Urinary bladder (tissue), 3 donors: ENCODE measurements at regions not wholly inside any gene's neighbourhood (a gene's known extent, or its start where the extent isn't known, plus 50 kb on each side); places are given as distances from the start of the nearest gene placed in this dataset.

ENCODE experiments used
- DNase-seq: peaks from one replicate; pipeline ENCODE4 v3.0.0-alpha.2; 2015; ENCODE audit errors: extremely low spot score
- H3K27ac ChIP-seq: one replicate; pipeline ENCODE4 v1.5.1; 2013; ENCODE audit warnings: low read depth, mild to moderate bottlenecking, moderate library complexity
- H3K36me3 ChIP-seq: one replicate; pipeline ENCODE4 v1.6.1; 2013; ENCODE audit warnings: mild to moderate bottlenecking, moderate library complexity; ENCODE audit not compliant: insufficient read depth
- H3K4me1 ChIP-seq: one replicate; pipeline ENCODE4 v1.6.1; 2013; ENCODE audit warnings: mild to moderate bottlenecking, moderate library complexity; ENCODE audit not compliant: insufficient read depth
- H3K4me3 ChIP-seq: one replicate; pipeline ENCODE4 v1.5.1; 2013; ENCODE audit warnings: low read depth, low read length
- WGBS: extraction: QIAGEN DNeasy Blood & Tissue Kit; methylation state at CpG from one replicate; pipeline ENCODE4 v1.1.7; 2013; 5-methylcytosine and 5-hydroxymethylcytosine counted together
- donor health status: healthy with polysubstance abuse.
- donor health status: healthy.

- Histone ChIP-seq H3K4me3 (no peak overlapping the region), H3K27ac (no peak overlapping the region), H3K36me3 (no peaks in the 10 kb centered on the region), H3K4me1 (no peaks in the 10 kb centered on the region)
- WGBS, result 37% methylated on average over 4 of the region's 4 CpGs
- DNase-seq, result no peak
Observed at GRCh38 chr20:60691966-60692615, 560.0 kb upstream of the CDH4 start.

- Histone ChIP-seq H3K4me1 (no peaks in the 10 kb centered on the region), H3K36me3 (no peaks in the 10 kb centered on the region), H3K4me3 (no peak overlapping the region), H3K27ac (no peak overlapping the region)
- WGBS, result 47% methylated on average over 11 of the region's 11 CpGs
- DNase-seq, result no peak
Observed at GRCh38 chr20:60693496-60694133, 558.4 kb upstream of the CDH4 start.

- Histone ChIP-seq H3K27ac (no peak overlapping the region), H3K4me1 (no peaks in the 10 kb centered on the region), H3K4me3 (no peak overlapping the region), H3K36me3 (no peaks in the 10 kb centered on the region)
- WGBS, result 93% methylated on average over 1 of the region's 1 CpG
- no peak for DNase-seq
Observed at GRCh38 chr20:60694763-60695162, 557.3 kb upstream of the CDH4 start.

GRCh38 chr20:60695226-60696000 lies 556.6 kb upstream of the CDH4 start:
- no peak overlapping the region for H3K4me3 ChIP-seq
- DNase-seq, result no peak
- 70% methylated on average over 7 of the region's 7 CpGs for WGBS
- no peaks in the 10 kb centered on the region for H3K36me3 ChIP-seq
- H3K4me1 ChIP-seq, result no peaks in the 10 kb centered on the region
- no peak overlapping the region for H3K27ac ChIP-seq

- no peak for DNase-seq
- Histone ChIP-seq H3K4me3 (no peak overlapping the region), H3K4me1 (no peaks in the 10 kb centered on the region), H3K36me3 (no peaks in the 10 kb centered on the region), H3K27ac (no peak overlapping the region)
- WGBS, result 92% methylated on average over 2 of the region's 2 CpGs
Observed at GRCh38 chr20:60697252-60697651, 554.8 kb upstream of the CDH4 start.

GRCh38 chr20:60700728-60701127 lies 551.3 kb upstream of the CDH4 start:
- no peaks in the 10 kb centered on the region for H3K36me3 ChIP-seq
- H3K4me1 ChIP-seq, result no peaks in the 10 kb centered on the region
- DNase-seq, result no peak
- 83% methylated on average over 2 of the region's 2 CpGs for WGBS
- no peak overlapping the region for H3K4me3 ChIP-seq
- H3K27ac ChIP-seq, result no peak overlapping the region

GRCh38 chr20:60704147-60704546 lies 547.9 kb upstream of the CDH4 start:
- no peak overlapping the region for H3K27ac ChIP-seq
- WGBS, result 80% methylated on average over 2 of the region's 2 CpGs
- H3K4me1 ChIP-seq, result no peaks in the 10 kb centered on the region
- H3K4me3 ChIP-seq, result no peak overlapping the region
- H3K36me3 ChIP-seq, result no peaks in the 10 kb centered on the region
- no peak for DNase-seq

GRCh38 chr20:60713396-60713795 lies 538.7 kb upstream of the CDH4 start:
- no peak for DNase-seq
- H3K4me3 ChIP-seq, result no peak overlapping the region
- no peaks in the 10 kb centered on the region for H3K4me1 ChIP-seq
- no peak overlapping the region for H3K27ac ChIP-seq
- 72% methylated on average over 2 of the region's 2 CpGs for WGBS
- no peaks in the 10 kb centered on the region for H3K36me3 ChIP-seq

GRCh38 chr20:60715172-60715571 lies 536.9 kb upstream of the CDH4 start:
- no peaks in the 10 kb centered on the region for H3K4me1 ChIP-seq
- H3K27ac ChIP-seq, result no peak overlapping the region
- no peaks in the 10 kb centered on the region for H3K36me3 ChIP-seq
- H3K4me3 ChIP-seq, result no peak overlapping the region
- 73% methylated on average over 9 of the region's 9 CpGs for WGBS
- DNase-seq, result no peak

GRCh38 chr20:60718743-60719480 lies 533.1 kb upstream of the CDH4 start:
- no peaks in the 10 kb centered on the region for H3K4me1 ChIP-seq
- DNase-seq, result no peak
- no peak overlapping the region for H3K4me3 ChIP-seq
- no peaks in the 10 kb centered on the region for H3K36me3 ChIP-seq
- WGBS, result 42% methylated on average over 11 of the region's 11 CpGs
- no peak overlapping the region for H3K27ac ChIP-seq

GRCh38 chr20:60725311-60725906 lies 526.7 kb upstream of the CDH4 start:
- Histone ChIP-seq H3K27ac (no peak overlapping the region), H3K4me3 (no peak overlapping the region), H3K4me1 (no peaks in the 10 kb centered on the region), H3K36me3 (no peaks in the 10 kb centered on the region)
- DNase-seq, result no peak
- 55% methylated on average over 4 of the region's 4 CpGs for WGBS

GRCh38 chr20:60727425-60727824 lies 524.6 kb upstream of the CDH4 start:
- no peak overlapping the region for H3K4me3 ChIP-seq
- WGBS, result 31% methylated on average over 1 of the region's 1 CpG
- no peaks in the 10 kb centered on the region for H3K36me3 ChIP-seq
- no peak overlapping the region for H3K27ac ChIP-seq
- no peaks in the 10 kb centered on the region for H3K4me1 ChIP-seq
- DNase-seq, result no peak

GRCh38 chr20:60728705-60729104 lies 523.4 kb upstream of the CDH4 start:
- Histone ChIP-seq H3K4me3 (no peak overlapping the region), H3K36me3 (no peaks in the 10 kb centered on the region), H3K27ac (no peak overlapping the region), H3K4me1 (no peaks in the 10 kb centered on the region)
- no peak for DNase-seq
- 64% methylated on average over 4 of the region's 4 CpGs for WGBS
